Mucosa of rectum (tissue), 2 donors: ENCODE measurements at regions not wholly inside any gene's neighbourhood (a gene's known extent, or its start where the extent isn't known, plus 50 kb on each side); places are given as distances from the start of the nearest gene placed in this dataset.
"Not testable (repeated sequence)": the region's sequence is repeated elsewhere in the genome, so short reads cannot be mapped to it uniquely, and the experiment has no call there.

Source experiments
- H3K27ac ChIP-seq, 2 donors: one replicate each; pipeline ENCODE4 v1.7.0; 2013; ENCODE audit warnings: inconsistent platforms in 2 of 2, low read depth in 2 of 2, low read length in 2 of 2
- H3K27me3 ChIP-seq, 2 donors: one replicate each; pipeline ENCODE4 v1.7.0; 2013; ENCODE audit warnings: low read length in 2 of 2; ENCODE audit not compliant: control insufficient read depth in 2 of 2, insufficient read depth in 2 of 2
- H3K36me3 ChIP-seq, 2 donors: one replicate each; pipeline ENCODE4 v1.7.0; 2013; ENCODE audit warnings: low read length in 2 of 2; ENCODE audit not compliant: control insufficient read depth in 2 of 2, insufficient read depth in 2 of 2
- H3K4me1 ChIP-seq, 2 donors: one replicate each; pipeline ENCODE4 v1.7.0; 2013; ENCODE audit warnings: low read length in 2 of 2, mild to moderate bottlenecking in 1 of 2; ENCODE audit not compliant: control insufficient read depth in 2 of 2, insufficient read depth in 2 of 2
- H3K4me3 ChIP-seq, 2 donors: one replicate each; pipeline ENCODE4 v1.7.0; 2013; ENCODE audit warnings: low read length in 2 of 2
- H3K9ac ChIP-seq, 2 donors: one replicate each; pipeline ENCODE4 v1.7.0; 2013; ENCODE audit warnings: low read length in 2 of 2, low read depth in 1 of 2, mild to moderate bottlenecking in 1 of 2
- H3K9me3 ChIP-seq, 2 donors: one replicate each; pipeline ENCODE4 v1.7.0; 2013; ENCODE audit warnings: low read length in 2 of 2; ENCODE audit not compliant: control insufficient read depth in 2 of 2
- donor health status: healthy.
- donor health status: Normal muscosa, but diverticular disease.

GRCh38 chr2:18049325-18049724, 170.9 kb downstream of the KCNS3 start:
- no peaks in the 10 kb centered on the region for H3K4me1 ChIP-seq
- H3K27ac ChIP-seq: no peak overlapping the region
- no peaks in the 10 kb centered on the region for H3K36me3 ChIP-seq
- H3K4me3 ChIP-seq: no peak overlapping the region
- H3K9me3 ChIP-seq: no peaks in the 10 kb centered on the region
- no peaks in the 10 kb centered on the region for H3K27me3 ChIP-seq
- no peak overlapping the region for H3K9ac ChIP-seq

GRCh38 chr2:18047896-18048657, 169.6 kb downstream of the KCNS3 start:
- H3K9me3 ChIP-seq: no peaks in the 10 kb centered on the region
- no peak overlapping the region for H3K27ac ChIP-seq
- H3K36me3 ChIP-seq: no peaks in the 10 kb centered on the region
- no peaks in the 10 kb centered on the region for H3K27me3 ChIP-seq
- H3K9ac ChIP-seq: no peak overlapping the region
- no peaks in the 10 kb centered on the region for H3K4me1 ChIP-seq
- no peak overlapping the region for H3K4me3 ChIP-seq

- Histone ChIP-seq H3K27me3 (no peaks in the 10 kb centered on the region), H3K9ac (no peak overlapping the region), H3K4me3 (no peak overlapping the region), H3K27ac (no peak overlapping the region), H3K36me3 (no peaks in the 10 kb centered on the region), H3K4me1 (no peaks in the 10 kb centered on the region), H3K9me3 (no peaks in the 10 kb centered on the region)
These were observed 168.7 kb downstream of the KCNS3 start for GRCh38 chr2:18047213-18047611.

- no peak overlapping the region for H3K4me3 ChIP-seq
- H3K27me3 ChIP-seq: no peaks in the 10 kb centered on the region
- no peak overlapping the region for H3K9ac ChIP-seq
- no peaks in the 10 kb centered on the region for H3K9me3 ChIP-seq
- no peaks in the 10 kb centered on the region for H3K36me3 ChIP-seq
- no peak overlapping the region for H3K27ac ChIP-seq
- no peaks in the 10 kb centered on the region for H3K4me1 ChIP-seq
These were observed 168.2 kb downstream of the KCNS3 start for GRCh38 chr2:18046558-18047212.

- Histone ChIP-seq H3K27me3 (no peaks in the 10 kb centered on the region), H3K4me3 (no peak overlapping the region), H3K4me1 (no peaks in the 10 kb centered on the region), H3K36me3 (no peaks in the 10 kb centered on the region), H3K9me3 (no peaks in the 10 kb centered on the region), H3K9ac (no peak overlapping the region), H3K27ac (no peak overlapping the region)
These were observed 167.6 kb downstream of the KCNS3 start for GRCh38 chr2:18046017-18046416.

GRCh38 chr2:18045230-18045629, 166.8 kb downstream of the KCNS3 start:
- Histone ChIP-seq H3K27ac (no peak overlapping the region), H3K36me3 (no peaks in the 10 kb centered on the region), H3K27me3 (no peaks in the 10 kb centered on the region), H3K4me3 (no peak overlapping the region), H3K9me3 (no peaks in the 10 kb centered on the region), H3K4me1 (no peaks in the 10 kb centered on the region), H3K9ac (no peak overlapping the region)

GRCh38 chr2:18017381-18017780, 138.9 kb downstream of the KCNS3 start:
- not testable (repeated sequence) for H3K9me3 ChIP-seq, H3K4me3 ChIP-seq, H3K27me3 ChIP-seq, H3K36me3 ChIP-seq, H3K27ac ChIP-seq, H3K9ac ChIP-seq, H3K4me1 ChIP-seq

GRCh38 chr2:18009891-18010290, 131.4 kb downstream of the KCNS3 start:
- H3K27me3 ChIP-seq: no peaks in the 10 kb centered on the region

GRCh38 chr2:18005411-18005810, 126.9 kb downstream of the KCNS3 start:
- no peaks in the 10 kb centered on the region for H3K27me3 ChIP-seq
- no peak overlapping the region for H3K4me3 ChIP-seq
- no peaks in the 10 kb centered on the region for H3K4me1 ChIP-seq
- H3K9ac ChIP-seq: no peak overlapping the region
- no peaks in the 10 kb centered on the region for H3K9me3 ChIP-seq
- H3K27ac ChIP-seq: no peak overlapping the region
- no peaks in the 10 kb centered on the region for H3K36me3 ChIP-seq

More at GRCh38 chr2:18009891-18010290, 131.4 kb downstream of the KCNS3 start:
- Histone ChIP-seq H3K4me3 (no peak overlapping the region), H3K27ac (no peak overlapping the region), H3K9me3 (no peaks in the 10 kb centered on the region), H3K36me3 (no peaks in the 10 kb centered on the region), H3K9ac (no peak overlapping the region), H3K4me1 (no peaks in the 10 kb centered on the region)

GRCh38 chr2:18001671-18002070, 123.2 kb downstream of the KCNS3 start:
- no peaks in the 10 kb centered on the region for H3K36me3 ChIP-seq
- H3K4me3 ChIP-seq: no peak overlapping the region
- no peak overlapping the region for H3K9ac ChIP-seq
- no peak overlapping the region for H3K27ac ChIP-seq
- no peaks in the 10 kb centered on the region for H3K9me3 ChIP-seq
- H3K4me1 ChIP-seq: no peaks in the 10 kb centered on the region
- H3K27me3 ChIP-seq: no peaks in the 10 kb centered on the region
